ENCODE measurements at regions not wholly inside any gene's neighbourhood (a gene's known extent, or its start where the extent isn't known, plus 50 kb on each side); places are given as distances from the start of the nearest gene placed in this dataset.

- ChIA-PET RAD21 (ENCODE audit: unreplicated experiment) (no interaction called here), POLR2A (no interaction called here), CTCF (no interaction called here), SMC1A (ENCODE audit: uncharacterized antibody, unreplicated experiment) (interaction anchor here (0.7 to 1.1 kb wide), 2 partner anchors 12 to 230 kb away, joined by 3 to 4 read pairs; no protein-coding TSS in a partner anchor)
- WGBS (ENCODE audit: insufficient coverage, insufficient replicate concordance, low lambda C conversion rate, missing lambda C conversion rate): 92% methylated on average over 9 of the region's 9 CpGs
- Histone ChIP-seq H3K4me3 (no peak overlapping the region), H4K20me1 (ENCODE audit: control insufficient read depth, insufficient read depth) (no peaks in the 10 kb centered on the region), H3K9ac (ENCODE audit: control insufficient read depth, insufficient read depth, low read length) (no peak overlapping the region), H3K9me3 (replicated peaks; ENCODE audit: control insufficient read depth, insufficient read depth, low read length) (no peaks in the 10 kb centered on the region; the same call in 2 of the 3 replicates), H3K4me1 (ENCODE audit: control insufficient read depth, insufficient read depth, low read length) (no peaks in the 10 kb centered on the region), H3K27ac (ENCODE audit: control insufficient read depth, insufficient read depth) (no peak overlapping the region), H3K4me2 (ENCODE audit: control insufficient read depth, insufficient read depth) (no peak overlapping the region), H2AFZ (ENCODE audit: control insufficient read depth, low read depth, low read length) (no peak overlapping the region), H3K79me2 (ENCODE audit: control insufficient read depth, insufficient read depth, low read length) (no peaks in the 10 kb centered on the region), H3K36me3 (ENCODE audit: control insufficient read depth in 2 of 2, insufficient read depth in 2 of 2, low read length in 1 of 2) (no peaks in the 10 kb centered on the region), H3K27me3 (replicated peaks in 1 of 2; ENCODE audit: control insufficient read depth in 2 of 2, insufficient read depth in 2 of 2, low read length in 1 of 2) (no peaks in the 10 kb centered on the region)
- FAIRE-seq (no peak), ATAC-seq (no peak), DNase-seq (ENCODE audit: low read depth, low spot score) (no peak)
- intact Hi-C loops (cut with micrococcal nuclease; ENCODE audit: unreplicated experiment) (no loop called here), in situ Hi-C loops (cut with MboI) (no loop called here)
- BruUV-seq (replicated peaks): no TSS peak
- TF ChIP-seq ZZZ3 (IDR thresholded peaks at IDR 0.05; ENCODE audit: control insufficient read depth, insufficient read length, low read depth) (no peak), BRCA1 (IDR thresholded peaks at IDR 0.05; ENCODE audit: low read depth, low read length) (no peak), SRF (IDR thresholded peaks at IDR 0.05; ENCODE audit: low read depth in 2 of 2, low read length in 2 of 2) (no peak), SUZ12 (IDR thresholded peaks at IDR 0.05; ENCODE audit: unreplicated experiment) (no peak), IRF3 (IDR thresholded peaks at IDR 0.05) (no peak), E2F8 (IDR thresholded peaks at IDR 0.05; ENCODE audit: low read depth, partially characterized antibody) (no peak)
Measured at GRCh38 chr14:89484051-89484844, 67.2 kb upstream of the FOXN3 start.

Measured in GM12878 (cell line).